ENCODE measurements at regions not wholly inside any gene's neighbourhood (a gene's known extent, or its start where the extent isn't known, plus 50 kb on each side); places are given as distances from the start of the nearest gene placed in this dataset.
A peak's percentile ranks its signal among the peaks of the same experiment; 100 is the strongest.
"Not testable (repeated sequence)": the region's sequence is repeated elsewhere in the genome, so short reads cannot be mapped to it uniquely, and the experiment has no call there.

DNA sequence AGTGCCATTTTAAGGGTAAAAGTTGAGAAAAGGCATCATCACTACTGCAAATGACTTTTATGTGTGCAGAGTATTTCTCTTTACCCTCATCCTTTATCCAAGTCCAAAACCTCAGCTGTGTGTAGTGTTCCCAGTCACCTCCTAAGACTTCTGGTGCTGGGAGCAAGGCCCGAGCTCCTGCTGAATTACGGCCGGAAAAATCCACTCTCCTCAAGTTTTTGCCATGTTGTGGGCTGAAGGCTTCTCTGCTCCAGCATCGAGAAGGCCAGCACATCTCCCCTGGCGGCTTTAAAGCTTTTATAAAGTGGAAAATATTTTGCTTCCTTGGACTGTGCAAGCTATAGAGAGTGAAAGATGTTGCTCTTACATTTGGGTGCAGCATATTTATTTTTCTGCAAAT, 153.2 kb upstream of the THBS2 start:
- no peak for DNase-seq (ENCODE audit: low read depth)

DNA sequence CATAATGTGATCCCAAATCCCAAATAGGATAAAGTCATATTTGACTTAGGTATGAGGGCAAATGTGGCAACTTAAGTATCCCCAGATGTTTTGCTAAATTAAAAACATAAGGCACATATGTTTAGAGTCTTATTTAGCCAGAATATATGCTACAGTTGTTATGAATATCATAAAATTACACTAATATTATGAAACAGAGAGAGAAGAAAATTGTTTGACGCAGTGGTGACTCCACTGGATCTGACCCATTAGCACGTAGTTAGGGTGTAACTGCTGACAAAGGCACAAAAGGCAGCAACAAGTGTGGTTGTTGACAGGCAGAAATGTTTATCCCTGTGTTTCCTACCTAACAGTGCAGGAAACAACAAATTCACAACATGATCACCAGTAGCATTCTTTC, 152.4 kb upstream of the THBS2 start:
- DNase-seq (ENCODE audit: low read depth) = no peak

DNA sequence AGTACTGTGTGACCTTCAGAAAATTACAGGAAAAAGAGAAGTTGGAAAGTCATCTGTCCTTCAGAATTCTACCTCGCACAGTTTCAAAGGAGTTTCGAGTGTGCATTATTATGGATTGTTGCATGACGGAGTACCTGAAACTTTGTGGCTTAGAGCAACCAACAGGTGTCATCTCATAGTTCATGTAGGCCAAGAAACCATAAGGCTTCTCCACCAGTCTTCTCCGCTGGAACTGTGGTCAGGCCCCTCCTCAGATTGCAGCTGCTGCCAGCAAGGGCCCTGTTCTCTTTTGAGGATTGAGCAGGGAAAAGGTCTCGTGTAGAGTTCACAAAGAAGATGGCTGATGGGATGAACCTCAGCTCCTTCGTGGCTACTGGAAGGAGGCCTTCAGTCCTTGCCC, 151.2 kb upstream of the THBS2 start:
- no peak for DNase-seq (ENCODE audit: low read depth)

DNA sequence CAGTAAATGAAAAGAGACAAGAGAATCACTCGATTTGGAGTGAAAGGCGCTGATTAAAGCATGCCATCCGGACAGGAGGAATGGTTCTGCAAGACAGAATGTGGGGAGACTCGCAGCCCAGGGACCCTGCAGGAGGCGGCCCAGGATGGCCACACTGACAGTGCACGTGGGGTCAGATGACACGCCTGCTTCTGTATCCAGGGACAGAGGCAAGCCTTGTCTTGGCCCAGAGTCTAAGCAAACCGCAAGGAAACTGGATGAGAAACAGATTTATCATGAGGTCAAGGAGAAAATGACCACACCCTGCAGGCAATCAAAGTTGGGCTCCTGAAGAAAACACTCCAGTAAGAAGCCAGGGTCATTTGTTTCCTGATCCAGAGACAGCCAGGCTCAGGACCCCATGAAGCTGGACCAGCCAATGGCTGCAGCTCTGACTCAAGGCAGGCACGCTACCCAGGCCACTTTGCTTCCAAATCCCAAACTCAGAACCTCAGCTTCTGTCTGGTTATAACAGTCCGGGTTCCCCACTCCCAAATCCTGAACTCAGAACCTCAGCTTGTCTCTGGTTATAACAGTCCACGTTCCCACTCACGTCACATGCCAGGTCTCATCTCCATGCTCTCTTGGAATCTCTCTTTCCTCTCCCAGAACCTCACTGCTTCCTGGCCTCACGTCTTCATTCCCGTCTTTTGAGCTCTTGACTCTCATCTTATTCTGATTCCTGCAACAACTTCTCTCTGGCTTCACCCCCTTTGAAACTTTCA, 144.9 kb upstream of the THBS2 start:
- peak; percentile 6 for DNase-seq (ENCODE audit: low read depth)

DNA sequence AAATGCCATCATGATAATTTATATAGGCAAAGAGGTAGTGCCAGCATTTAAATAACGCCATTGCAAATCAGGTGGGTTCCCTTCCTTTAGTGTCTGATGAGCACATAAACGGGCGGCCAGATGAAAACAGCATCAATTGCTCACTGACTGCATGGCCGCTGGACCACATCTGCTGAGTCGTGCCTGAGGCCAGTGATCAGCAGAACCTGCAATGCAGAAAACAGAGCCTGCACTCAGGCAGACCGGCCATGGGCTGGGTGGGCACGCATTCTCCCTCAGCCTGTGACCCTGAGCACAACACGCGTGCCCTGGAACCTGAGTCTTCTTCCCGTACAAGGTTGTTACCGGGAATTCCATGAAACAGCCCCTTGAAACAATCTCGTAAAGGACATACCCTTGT, 144.0 kb upstream of the THBS2 start:
- DNase-seq (ENCODE audit: low read depth) = no peak

DNA sequence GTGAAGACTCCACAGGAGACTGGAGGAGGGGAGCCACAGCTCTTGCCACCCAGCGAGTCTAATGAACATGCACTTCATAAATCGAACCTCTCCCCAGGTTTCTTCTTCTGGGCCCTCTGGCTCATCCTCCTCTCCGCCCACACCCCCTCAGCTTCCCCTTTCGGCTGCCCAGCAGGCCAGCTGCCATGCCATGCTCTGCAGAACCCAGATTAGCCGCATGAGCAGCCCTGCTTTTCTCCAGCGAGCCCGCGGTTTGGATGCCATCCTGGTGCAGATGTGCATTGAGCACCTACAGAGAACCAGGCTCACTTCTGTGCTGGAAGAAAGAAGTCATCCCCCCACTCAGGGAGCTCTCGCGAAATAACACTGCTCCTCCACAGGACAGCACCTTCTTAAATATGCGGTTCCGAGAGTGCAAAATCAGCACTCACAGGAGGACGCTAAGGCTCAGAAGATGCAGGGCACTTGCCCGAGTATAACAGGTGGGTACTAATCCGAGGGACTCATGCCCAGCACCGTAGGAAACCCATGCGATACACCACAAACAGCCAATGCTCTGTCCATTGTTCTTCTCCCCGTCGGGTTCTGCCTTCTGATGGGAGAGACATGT, 143.0 kb upstream of the THBS2 start:
- DNase-seq (ENCODE audit: low read depth) = no peak

DNA sequence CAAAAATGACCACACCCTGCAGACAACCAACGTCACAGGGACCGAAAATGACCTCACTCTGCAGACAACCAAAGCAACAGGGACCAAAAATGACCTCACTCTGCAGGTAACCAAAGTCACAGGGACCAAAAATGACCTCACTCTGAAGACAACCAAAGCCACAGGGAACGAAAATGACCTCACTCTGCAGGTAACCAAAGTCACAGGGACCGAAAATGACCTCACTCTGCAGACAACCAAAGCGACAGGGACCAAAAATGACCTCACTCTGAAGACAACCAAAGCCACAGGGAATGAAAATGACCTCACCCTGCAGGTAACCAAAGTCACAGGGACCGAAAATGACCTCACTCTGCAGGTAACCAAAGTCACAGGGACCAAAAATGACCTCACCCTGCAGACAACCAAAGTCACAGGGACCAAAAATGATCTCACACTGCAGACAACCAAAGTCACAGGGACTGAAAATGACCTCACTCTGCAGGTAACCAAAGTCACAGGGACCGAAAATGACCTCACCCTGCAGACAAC, 142.4 kb upstream of the THBS2 start:
- DNase-seq (ENCODE audit: low read depth) = not testable (repeated sequence)

DNA sequence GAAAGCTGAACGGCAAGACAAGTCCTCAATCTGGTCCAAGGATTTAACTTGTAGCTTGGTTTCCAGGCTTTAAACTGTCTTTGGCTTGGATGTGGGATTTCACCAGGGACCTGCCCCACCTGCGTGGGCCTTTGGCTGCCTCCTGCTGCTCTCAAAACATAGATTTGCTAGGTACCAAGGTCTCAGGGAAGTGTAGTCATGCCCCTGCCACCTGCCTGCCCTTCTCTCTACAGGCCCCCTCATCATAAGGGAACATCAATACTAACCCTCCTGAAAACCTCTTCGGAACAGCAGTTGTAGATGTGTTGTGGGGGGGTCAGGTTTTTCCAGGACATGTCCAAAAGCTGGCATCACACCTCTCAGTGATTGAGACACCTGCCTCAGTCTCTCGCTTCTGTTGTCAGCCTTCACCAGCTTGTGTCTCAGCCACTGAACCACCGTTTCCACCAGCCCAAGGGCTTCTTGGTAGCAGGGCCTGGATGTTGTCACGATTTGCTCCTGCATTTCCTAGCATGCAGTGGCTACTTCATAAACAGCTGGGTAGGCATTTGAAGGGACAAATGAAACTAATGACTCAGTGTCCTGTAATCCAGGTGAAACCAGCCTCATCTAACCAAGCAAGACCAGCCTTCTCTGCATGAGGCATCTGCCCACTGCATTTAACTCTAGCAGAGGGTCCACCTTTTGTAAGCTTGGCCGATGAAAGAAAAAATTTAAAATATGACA, 141.6 kb upstream of the THBS2 start:
- no peak for DNase-seq (ENCODE audit: low read depth)

DNA sequence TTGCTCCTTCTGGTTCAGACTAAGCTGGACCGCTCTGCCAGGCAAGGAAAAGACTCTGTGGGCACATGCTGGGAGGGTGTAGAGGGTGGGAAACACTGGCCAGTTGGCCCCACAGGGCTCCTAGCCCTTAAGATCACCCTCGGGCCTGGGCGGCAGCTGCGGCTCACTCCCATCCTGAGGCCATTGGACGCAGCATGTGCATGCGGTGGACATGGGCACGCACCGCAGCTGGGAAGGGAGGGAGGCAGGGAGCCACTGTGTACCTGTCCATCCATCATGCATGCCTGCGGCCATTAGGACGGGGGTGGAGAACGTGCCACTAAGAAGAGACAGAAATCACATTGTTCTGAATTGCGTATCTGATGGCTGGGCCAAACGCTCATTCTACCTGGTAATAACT, 140.1 kb upstream of the THBS2 start:
- no peak for DNase-seq (ENCODE audit: low read depth)

DNA sequence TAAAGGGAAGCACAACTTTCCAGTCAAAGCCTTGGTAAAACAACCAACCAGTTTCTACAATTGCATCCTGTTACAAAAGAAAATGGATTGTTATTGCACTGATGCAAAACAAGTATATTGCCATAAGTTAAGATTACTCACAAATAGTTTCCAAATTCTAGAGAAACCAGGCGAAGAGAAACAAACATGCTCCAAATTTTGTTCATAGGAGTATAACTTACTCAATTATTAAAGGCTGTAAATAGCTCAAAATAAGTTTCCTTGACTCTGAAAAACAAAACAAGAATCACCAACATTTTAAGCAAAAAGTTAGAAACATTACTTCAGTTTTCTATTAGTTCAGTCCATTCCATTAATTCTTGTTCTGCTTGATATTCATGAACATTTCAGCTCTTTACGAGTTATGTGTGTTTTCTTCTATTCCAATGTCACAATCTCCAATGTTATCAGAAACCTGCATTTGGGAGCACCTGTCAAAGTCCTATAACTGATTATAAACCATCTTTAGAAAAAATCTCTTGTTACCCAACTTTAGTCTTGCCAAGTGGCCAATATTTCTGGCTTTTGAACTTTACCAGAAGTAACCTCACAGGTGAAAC, 137.9 kb upstream of the THBS2 start:
- no peak for DNase-seq (ENCODE audit: low read depth)

DNA sequence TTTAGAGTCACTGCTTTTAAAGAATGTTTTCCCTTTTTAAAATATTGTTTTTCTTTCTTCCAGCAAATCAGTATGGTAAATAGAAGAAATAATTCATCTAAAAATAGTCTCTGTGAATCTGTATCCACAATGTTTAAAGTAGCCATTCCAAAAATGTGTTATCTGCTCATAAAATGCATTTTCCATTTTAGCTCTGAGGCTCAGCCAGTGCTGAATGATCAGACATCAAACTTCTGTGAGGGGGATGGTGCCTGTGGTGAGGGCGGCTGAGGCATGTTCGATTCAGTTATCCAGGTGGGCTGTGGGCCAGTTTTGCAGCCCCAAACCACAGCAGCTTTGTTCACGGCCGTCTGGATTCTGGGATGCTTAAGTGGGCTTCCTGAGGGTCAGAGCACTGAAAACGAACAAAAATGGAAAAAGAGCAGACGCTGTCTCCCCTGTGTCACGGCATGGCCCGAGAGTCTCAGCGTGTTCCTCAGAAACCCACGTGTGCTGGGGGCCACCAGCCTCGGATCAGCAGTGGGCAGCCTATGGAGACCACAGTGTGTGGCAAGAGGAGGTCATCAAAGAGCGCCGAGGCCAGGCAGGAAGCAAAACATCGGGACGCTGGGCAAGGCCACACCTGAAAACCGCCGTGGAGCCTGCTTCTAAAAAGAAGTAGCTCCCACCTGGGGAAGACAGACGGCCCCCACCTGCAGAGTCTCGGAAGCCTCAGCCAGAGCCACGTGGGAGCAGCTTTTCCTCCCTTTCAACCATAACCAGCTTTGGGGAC, 134.9 kb upstream of the THBS2 start:
- DNase-seq (ENCODE audit: low read depth) = no peak

DNA sequence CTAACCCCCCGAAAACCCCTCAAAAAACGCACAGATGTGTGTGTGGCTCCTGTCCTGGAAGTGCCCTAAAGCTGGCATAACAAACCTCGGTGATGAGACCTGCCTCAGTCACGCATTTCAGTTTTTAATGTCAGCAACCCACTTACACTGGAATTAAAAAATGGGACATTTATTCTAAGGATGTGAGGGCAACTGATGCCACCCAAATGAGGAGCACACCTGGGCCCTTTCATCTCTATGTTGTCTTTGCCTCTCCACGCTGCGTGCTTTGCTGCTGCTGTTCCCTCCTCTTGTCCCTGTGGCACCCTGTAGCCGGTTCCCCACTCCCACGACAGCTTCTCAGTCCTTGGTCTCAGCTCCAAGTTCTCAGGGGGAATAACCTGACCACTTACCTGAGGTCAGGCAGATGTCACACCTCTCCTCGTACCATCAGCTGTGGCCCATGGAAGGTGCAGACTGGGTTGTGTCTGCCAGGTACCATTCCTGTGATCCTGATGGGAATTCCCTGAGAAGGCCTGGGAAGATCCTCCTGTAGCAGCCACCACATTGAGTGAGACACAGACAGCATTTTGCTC, 134.2 kb upstream of the THBS2 start:
- DNase-seq (ENCODE audit: low read depth) = no peak

DNA sequence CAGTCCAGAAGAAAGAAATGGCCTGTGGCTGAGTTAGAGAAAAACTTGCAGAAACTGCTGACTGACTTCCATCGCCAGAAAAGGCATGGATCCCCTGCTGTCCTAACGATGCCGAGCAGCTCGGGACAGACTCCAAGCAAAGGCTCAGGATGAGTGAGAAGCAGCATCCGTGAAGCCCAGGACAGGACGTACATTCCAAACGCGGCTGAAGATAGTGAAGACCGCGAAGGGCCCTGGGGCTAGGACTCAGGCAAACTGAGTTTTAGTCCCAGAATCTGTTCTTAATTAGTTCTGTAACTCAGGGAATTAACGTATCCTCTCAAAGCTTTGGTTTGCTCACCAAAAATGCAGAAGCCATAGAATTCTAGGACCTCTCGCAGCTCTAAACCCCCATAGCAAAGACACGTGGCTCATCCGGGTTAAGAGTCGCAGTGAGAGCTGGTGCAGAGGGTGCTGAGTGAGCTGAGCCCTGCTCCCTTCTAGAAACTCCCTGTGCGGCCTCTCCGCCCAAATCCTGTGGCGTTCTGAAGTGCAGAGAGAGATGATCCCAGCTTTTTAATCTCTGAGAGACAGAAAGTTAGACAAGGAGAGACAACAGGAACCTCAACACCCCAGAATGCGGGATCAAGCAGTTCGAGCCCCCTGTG, 132.9 kb upstream of the THBS2 start:
- DNase-seq (ENCODE audit: low read depth) = no peak

DNA sequence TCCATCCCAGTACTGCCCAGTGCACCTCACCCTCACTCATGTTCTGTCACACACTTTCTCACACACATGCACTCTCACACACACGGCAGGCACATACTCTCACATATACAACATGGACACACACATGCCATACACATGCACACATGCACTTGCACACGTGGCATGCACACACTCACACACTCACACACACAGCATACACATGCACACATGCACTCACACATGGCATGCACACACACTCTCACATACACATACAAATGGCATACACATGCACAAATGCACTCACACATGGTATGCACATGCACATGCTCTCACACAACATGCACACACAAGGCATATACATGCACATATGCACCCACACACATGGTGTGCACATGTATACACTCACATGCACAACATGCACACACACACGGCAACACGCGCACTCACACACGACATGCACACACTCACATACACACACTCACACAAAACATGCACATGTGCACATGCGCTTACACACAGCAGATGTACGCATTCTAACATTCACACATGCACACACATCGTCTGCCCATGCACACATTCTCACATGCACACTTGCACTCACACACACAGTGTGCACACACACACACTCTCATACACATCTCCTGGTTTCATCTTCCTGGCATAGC, 131.7 kb upstream of the THBS2 start:
- no peak for DNase-seq (ENCODE audit: low read depth)

DNA sequence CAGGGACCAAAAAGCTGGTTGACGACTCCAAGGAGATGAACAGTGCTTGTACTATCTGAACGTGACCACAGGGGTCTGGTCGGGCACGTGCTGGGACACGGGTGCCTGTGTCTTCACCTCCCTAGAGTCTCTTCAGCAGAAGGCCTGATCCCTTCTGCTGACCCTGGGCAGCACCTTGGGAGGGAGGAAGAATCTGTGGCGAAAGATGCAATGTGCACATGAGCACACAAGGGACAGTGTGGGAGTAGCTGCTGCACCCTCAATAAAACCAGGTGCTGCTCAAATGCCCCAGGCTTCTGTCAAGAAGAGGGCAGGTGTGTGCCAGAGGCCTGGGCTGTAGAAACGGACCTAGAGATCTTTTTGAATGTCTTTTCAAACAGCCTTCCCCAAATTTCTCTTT, 130.6 kb upstream of the THBS2 start:
- DNase-seq (ENCODE audit: low read depth) = no peak

DNA sequence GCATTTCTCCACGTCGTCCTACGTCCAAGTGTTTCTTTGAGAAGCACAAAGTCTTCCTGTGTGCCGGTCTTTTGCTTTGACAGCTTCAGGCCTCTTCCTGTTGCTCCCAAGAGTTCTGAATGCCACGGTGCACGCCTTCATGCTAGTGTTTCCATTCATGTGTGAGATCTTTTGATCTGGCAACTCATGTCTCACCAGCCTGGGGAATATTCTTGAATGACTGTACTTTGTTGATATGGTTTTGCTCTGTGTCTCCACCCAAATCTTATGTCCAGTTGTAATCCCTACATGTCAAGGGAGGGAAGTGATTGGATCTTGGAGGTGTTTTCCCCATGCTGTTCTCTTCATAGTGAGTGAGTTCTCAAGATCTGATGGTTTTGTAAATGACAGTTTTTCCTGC, 129.6 kb upstream of the THBS2 start:
- DNase-seq (ENCODE audit: low read depth) = no peak

DNA sequence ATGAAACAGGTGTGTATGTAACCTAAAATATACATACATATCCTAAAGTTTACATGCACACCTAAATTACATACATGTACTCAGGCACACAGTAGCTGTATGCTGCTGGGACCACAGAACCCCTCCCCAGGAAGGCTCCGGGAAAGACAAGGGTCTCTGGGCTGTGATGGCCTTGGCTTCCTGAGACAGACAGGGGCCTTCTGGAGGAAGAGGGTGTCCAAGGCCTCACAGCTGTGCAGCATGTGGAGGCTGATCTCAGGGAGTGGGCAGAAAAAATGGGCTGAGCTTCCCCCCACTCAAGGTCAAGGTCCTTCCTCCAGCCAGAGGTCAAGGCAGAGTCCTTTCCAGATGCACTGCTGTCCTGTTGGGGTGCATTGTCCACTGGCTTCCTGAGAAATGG, 129.1 kb upstream of the THBS2 start:
- no peak for DNase-seq (ENCODE audit: low read depth)

DNA sequence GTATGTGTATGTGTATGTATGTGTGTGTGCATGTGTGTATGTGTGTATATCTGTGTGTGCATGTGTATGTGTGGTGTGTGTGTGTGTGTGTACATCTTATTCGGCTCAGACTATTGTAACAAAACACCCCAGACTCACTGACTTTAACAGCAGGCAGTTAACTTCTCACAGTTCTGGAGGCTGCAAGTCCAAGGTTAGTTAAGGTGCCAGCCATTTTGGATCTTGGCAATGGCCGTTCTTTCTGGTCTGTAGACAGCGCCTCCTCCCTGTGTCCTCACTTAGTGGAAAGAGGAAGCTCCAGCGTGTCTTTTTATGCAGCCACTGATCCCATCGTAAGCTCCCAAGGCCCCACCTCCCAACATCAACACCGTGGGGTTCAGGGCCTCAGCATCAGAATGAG, 128.3 kb upstream of the THBS2 start:
- DNase-seq (ENCODE audit: low read depth) = no peak

DNA sequence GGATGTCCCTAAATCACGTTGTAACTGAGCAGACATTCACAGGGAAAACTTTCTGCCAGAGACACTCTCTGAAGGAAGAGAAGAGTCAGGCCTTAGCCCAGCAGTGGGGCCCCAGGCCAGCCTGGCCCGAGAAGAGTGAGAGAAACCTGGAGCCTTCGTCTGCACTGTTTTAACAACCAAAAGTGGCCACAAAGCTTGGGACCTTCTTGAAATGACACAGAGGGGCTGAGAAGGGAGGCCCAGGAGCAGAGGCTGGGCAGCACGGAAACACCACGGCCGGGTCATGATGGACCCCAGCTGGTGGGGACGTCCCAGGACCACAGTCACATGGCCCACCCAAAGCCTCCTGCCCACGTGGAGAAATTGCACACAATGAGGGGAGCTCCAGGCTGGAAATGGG, 126.8 kb upstream of the THBS2 start:
- no peak for DNase-seq (ENCODE audit: low read depth)

DNA sequence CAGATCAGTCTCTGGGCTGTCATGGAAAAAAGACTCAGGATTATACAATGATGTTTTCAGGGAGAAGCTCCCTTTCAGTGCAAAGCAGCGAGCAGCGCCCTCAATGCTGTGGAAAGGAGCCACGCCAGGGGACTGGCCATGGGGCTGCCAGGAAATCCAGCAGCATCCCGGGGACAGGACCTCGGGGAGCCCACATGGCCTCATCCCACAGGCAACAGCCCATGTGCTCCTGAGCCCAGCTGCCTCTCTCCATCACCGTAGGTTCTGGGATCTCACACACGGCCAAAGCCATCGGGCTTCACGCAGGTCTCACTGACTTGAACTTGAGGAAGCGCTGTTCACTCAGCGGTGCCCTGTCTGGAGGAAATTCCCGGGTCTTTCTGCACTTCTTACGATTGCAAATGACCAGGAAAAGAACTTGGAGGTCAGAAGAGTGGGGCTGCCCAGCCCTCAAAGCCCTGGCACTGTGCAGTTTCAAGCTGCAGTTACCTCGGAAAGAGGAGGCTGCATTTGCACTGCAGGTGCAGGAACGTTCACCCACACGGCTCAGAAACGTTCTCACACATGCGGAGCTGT, 125.9 kb upstream of the THBS2 start:
- no peak for DNase-seq (ENCODE audit: low read depth)
